ENCODE measurements at regions not wholly inside any gene's neighbourhood (a gene's known extent, or its start where the extent isn't known, plus 50 kb on each side); places are given as distances from the start of the nearest gene placed in this dataset.
"Not testable (repeated sequence)": the region's sequence is repeated elsewhere in the genome, so short reads cannot be mapped to it uniquely, and the experiment has no call there.

DNA sequence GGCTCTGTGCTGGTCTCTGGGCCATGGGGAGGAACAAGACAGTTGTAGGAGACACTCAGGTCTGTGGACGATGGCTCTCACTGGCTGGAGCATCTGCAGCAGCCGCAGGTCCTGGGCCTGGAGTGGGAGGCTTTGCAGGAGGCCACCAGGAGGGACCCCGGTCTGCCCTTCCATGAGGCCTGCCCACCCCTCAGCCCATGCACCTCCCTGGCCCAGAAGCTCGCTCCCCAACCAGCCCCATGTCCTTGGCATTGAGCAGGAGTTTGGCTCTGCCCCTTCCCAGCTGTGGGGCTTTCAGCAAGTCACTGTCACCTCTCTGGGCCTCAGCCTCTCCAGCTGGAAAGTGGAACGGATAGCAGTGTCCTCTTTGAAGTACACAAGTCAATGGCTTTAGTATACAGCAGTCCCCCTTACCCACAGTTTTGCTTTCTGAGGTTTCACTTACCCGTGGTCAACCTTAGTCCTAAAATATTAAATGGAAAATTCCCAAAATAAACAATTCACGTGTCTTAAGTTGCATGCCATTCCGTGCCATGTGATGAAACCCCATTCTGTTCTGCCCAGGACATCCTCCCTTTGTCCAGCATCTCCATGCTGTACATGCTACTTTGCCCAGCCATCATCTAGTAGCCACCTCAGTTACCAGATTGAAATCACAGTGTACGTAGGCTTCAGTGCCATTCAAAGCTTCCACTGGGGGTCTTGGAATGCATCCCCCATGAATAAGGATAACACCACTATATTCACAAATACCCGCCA is 104.0 kb downstream of the CPZ start:
- no peak for DNase-seq

DNA sequence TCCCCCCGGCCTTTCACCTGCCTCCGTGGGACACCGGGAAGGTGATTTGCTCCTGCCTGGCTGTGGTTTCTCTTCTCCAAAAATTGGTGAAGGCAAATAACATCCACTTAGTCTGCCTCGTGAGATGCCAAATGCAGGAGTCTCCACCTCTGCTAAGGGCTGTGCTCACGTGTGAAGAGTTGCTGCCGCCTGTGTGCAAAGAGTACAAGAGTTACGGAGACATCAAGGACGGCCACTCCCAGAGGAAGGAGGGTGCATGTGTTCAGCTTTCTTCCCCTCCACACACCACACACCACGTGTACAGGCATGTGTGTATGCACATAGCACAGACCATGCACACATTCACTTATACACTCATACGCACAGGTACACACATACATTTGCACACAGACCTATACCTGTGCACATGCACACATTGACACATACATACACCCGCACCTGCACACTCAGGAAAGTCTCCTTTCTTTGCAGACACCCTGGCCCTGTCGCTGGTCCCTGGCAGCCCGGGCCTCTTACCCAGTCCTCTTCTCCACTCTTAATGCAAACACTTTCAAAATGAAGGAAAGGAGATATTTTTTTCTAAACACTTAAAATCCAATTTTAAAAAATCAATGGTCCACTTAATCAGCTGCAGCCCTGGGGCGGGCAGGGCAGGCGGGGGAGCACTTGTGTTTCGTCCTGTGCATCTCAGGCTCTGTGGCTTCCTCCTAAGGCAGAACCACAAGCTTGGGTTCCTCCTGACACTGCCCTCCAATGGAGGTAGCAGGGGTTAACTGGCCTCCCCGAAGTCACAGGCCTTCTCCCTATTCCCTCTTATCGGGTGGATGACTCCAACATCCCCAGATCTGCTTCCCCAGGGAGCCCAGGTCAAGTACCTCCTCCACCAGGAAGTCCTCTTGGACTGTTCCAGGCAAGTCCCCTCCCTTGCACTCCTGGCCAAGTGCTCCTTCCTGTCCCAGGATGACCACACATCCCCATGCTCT is 103.0 kb downstream of the CPZ start:
- DNase-seq = no peak

DNA sequence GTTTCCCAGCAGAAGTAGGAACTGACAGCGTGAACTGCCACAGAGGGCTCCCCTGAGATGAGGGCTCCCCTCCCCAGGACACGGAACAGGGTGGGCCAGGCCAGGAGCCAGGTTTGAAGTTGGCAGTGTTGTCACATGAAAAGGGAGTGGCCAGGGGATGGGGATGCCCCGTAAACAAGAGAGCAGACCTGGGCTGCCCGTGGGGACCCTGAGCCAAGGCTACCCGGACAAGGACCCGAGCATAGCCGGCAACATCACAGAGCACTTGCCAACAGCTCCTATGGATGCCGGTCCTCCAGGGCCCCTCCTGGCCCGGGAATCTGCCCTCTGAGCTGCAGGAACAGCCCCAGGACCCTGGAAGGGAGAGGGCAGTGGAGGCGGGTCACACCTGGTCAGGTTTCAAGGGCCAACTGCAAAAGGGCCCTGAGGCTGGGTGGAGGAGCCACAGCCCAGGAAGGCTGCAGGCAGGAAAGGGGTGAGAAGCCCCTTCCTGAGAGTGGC is 102.1 kb downstream of the CPZ start:
- DNase-seq = no peak

DNA sequence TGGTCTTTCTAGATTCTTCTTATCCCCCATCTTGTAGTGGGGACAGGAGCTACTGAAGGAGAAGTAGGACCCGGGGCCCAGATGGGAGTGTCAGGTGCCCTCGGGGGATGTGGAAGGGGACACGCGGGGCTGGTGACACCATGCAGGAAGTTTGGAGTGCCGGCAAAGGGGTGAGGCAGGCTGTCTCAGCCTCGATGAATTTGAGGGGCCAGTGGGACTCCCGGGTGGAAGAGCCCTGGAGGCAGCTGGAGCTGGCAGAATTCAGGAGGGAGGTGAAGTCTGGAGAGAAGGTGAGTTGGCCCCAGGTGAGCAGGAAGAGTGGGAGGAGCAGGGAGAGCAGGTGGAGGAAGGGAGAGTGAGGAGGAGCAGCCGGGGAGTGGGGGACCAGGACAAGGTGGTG is 101.7 kb downstream of the CPZ start:
- no peak for DNase-seq

DNA sequence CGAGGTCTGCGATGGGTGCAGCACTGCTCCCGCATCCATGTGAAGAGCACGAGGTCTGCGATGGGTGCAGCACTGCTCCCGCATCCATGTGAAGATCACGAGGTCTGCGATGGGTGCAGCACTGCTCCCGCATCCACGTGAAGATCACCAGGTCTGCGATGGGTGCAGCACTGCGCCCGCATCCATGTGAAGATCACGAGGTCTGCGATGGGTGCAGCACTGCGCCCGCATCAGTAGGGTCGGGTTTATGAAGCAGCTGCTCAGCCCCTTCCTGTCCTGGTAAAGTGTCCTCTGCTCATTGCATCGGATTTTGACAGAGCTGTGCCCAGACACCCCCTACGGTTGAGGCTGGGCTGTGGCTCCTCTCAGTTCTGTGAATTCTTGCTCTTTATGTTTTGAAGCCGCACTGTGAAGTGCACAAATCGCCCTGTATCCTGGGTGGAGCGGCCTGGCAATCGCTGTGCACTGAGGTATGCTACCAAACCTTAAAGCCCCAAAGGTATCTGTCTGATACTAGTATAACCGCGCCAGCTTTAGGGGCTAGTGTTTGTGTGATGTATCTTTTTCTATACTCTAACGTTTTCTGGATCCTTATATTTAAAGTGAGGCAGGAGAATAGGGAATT is 98.7 kb downstream of the CPZ start:
- no peak for DNase-seq

DNA sequence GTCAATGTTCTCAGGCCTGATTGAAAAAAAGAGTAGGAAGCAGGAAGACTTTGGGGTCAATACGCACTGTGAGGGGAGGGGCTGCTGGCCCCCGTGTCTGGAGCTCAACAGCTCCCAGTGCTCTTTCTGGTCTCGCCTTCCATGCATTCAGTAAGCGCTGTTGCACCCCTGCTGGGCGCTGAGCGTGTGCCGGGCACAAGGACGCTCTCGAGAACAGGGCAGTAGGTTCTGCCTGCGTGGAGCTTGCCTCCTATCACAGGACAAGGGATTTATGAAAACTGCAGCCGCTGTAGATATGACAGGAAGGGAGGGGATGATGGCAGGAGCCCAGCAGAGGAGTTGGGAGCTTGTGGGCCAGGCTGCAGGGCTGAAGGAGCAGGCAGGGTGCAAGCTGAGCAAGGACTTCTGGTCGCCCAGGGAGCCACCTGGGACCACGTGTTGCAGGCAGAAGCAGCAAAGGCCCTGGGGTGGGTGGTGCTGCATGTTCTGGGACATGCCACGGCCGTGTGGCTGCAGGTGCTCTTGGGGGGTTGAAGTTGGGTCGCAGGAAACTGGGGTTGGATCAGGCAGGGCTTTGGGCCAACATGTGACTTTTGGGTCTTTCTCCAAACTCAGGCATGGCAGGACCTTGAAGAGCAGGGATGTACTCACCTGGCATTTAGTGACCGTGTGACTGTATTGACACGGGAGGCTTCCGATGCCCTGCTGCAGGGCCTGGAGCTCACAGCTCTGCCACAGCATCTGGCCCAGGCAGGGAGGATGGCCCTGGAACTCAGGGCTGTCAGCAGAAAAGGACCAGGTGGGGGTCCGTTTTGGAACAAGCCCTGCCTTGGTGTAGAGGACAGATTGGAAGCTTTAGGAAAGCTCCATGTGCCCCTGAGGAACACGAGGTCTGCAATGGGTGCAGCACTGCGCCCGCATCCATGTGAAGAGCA is 97.9 kb downstream of the CPZ start:
- DNase-seq = no peak

DNA sequence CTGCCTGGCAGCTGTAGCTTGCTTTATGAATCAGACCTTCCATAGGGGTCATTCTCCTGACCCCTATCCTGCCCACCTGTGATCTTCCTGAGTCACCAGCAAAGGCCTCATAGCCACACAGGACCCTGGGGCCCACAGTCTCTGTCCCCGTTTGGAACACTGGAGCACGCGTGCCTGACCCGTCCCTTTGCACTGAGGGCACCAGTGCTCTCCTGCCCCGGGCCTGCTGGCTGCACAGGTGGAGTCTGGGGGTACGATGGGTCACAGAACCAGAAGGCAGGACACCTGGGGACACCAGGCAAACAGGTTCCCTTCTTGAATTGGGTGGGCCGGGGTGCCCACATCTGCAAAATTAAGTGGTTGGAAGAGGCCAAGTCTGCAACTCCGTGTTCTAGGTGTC is 97.2 kb downstream of the CPZ start:
- DNase-seq = no peak

DNA sequence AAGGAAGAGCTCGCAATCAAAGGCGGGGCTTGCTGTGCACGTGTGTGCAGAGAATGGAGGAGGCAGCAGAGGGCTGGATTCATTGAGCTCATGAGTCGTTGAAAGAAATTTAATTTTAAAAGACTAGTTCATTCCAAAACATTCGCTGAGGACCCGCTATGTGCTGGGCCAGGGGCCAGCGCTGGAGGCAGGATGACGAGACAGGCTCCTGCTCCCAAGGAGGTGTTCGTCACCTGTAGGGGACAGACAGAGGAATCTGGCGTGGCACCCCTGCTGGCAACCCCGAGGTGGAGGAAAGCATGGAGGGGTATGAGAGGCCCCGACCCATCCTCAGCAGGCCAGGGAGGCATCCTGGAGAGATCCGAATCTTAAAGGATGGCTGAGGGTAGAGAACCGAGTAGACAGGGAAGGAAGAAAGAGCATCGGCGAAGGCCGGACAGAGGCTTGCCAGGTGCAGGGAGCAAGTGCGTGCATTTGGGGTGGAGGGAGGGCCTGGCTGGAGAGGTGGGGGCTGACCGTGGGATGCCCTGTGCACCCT is 96.4 kb downstream of the CPZ start:
- no peak for DNase-seq

DNA sequence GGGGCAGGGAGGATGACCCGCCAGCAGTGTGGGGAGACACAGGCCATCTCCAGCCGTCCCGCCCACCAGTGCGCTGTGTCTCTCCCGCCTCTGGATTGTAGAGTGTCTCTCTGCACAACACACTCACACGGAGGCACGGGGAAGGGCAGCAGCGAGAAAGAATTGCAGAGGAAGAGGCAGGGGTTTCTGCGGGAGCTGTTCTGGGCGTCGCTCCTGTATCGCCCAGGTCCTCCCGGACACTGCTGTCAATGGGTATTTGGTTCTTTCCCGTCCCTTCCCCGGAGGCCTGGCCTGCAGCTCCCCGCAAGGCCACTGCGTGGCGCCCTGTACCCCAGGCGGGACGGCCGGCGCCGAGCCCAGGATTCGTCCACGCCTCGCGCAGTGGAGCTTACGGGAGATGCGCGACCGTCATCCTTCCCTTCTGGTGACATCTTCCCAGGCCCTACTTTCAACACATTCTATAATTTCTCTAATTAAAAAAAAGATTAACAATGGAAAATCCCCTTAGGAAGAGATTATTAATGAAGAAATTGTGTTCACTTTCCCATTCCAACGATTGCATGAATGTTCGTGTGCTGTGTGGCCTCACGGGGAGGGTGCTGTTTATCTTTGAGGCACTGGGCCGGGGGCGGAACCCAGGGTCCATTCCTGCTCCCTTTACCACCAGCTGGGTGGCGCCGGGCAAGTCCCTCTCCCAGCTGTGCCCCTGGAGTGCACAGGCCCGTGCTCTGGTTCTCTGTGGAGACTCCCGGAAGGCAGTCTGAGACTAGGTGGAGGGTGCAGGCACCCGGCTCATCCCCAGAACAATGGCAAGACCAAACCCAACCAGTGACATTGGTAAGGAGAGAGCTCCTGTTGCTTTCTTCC is 95.7 kb downstream of the CPZ start:
- peak; percentile 63 for DNase-seq

DNA sequence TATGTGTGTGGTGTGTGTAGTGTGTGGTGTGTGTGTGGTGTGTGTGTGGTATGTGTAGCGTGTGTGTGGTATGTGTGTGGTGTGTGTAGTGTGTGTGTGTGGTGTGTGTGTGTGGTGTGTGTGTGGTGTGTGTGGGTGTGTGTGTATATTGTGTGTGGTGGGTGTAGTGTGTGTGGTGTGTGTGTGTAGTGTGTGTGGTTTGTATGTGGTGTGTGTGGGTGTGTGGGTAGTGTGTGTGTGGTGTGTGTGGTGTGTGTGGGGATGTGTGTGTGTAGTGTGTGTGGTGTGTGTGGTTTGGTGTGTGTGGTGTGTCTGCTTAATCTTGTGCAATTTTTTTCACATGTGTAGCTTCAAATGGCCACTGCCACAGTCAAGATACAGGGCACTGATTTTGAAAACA is 94.5 kb downstream of the CPZ start:
- no peak for DNase-seq

DNA sequence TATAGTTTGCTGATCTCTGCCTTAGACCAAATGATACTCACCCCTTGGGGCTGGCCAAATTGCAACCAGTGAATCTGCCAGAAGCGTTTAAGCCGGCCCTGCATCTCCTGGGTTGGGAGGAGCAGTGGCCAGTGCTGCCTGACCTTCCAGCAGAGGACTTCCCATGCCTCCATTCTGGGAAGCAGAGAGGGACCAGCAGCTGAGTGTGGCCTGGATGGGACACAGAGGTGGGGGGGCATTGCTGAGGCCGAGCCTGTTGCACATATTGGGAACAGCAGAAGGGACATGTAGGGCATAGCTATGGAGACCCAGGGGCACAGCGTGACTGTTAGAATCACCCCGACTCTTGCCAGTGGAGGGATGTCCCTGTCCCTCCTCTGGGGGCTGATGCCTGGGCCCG is 93.3 kb downstream of the CPZ start:
- DNase-seq = no peak

DNA sequence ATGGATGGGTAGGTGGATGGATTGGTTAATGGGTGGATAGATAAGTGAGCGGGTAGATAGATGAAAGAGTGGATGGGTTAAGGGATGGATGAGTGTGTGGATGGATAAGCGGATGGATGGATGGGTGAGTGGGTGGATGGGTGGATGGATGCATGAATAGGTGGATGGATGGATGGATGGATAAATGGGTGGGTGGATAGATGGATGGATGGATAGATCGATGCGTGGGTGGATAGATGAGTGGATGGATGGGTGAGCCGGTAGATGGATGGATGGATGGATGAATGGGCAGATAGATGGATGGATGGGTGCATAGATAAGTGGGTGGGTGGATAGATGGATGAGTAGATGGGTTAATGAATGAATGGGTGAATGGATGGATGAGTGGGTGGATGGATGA is 90.9 kb downstream of the CPZ start:
- DNase-seq = no peak

DNA sequence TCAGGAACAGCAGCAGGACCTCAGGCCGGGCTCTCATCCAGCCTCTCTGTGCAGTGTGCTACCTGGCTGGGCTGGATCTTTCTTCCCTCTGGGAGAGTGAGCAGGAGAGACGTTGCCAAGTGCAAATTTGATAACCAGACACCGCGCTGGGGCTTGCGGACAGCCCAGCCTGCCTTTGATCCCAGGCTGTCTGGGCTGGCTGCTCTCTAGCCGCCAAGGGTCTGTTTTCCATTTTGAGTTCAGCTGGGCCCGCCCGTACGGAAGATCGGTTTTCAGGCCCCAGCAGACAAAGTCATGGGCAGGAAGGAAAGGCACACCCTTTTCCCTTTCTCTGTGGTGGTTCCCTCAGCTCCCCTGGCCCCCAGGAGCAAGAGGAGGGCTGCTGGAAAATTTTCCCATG is 90.2 kb downstream of the CPZ start:
- DNase-seq = no peak

DNA sequence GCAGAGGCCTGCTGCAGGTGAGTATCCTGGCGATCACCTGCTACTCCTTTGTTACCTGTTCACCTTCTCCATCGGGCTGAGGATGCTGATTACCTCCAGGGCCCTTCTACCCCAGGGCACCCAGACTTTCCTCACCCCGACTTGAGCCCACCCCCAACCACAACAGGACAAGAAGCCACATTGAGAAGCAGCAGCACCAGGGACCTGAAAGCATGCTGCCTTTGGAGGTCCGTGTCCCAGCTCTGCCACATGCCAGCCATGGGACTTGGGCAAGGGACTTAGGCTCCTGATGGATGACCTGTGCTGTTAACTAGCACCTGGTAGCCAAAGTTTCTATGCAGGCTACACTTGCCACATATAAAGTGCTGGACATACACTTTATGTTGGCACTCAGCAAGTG is 89.7 kb downstream of the CPZ start:
- DNase-seq = no peak

DNA sequence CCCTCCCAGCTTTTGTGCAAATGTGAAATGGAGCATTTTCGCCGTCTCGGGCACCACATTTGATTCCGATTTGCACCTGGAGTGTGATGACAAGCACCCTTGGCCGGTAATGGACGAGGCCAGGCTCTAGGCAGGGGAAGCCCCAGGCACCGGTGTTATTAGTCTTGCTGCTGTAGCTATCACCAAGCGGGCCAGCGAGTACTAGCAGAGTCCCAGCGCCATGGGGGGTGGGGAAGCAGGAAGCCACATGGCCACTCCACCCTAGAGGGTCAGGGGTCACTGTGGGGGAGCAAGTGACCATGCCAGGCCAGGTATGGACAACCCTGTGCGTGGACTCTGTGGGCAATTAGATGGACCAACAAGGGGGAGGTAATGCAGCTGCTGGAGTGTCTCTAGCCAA is 88.8 kb downstream of the CPZ start:
- DNase-seq = no peak

DNA sequence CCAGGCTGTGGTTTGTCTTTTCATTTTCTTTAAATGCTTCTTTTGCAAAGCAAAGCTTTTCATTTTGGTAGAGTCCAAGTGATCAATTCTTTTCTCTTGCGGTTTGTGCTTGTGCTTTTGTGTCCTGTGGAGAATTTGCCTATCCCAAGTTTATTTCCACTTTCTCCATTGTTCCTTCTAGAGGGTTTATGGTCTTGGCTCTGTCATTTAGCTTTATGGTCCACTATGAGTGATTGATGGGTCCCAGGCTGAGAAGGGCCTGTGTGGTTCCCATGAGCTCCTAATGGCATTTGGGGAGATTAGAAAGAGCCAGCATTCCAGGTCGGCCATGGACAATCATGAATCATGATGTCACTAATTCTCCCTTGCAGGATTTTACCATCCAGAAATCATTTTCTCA is 86.5 kb downstream of the CPZ start:
- DNase-seq = no peak

DNA sequence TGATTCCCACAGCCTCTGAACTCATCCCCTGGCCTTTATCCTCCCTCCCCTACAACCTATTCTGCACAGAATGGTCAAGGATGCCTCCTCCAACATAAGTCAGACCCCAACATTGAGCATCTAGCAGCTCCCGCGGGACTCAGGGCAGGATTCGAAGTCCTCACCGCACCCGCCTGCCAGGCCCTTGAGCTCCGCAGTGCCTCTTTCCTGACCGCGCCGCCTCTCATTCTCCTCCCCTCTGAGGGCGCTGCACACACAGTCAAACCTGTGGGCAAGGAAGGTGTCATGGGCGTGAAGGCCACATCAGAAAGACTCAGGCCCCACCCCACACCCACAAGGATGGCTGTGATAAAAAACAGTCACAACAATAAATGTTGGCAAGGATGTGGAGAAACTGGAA is 84.1 kb downstream of the CPZ start:
- no peak for DNase-seq

DNA sequence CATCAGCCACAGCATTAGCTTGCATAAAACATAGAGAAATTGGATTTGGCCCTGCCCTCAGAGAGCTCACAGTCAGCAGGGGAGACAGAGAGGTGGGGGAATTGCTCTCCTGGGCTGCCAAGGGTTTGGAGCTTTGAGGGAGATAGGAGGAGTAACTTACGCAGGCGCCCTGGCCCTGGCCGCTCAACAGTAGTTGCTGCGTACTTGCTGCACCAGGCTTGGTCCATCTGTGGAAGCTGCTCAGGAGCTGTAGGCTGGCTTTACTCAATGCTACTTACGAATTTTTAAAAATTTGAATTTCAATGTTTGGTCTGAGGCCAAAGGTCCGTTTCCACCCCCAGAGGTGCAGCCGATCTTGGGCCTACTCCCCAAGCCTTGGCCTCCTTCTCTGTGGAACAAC is 83.3 kb downstream of the CPZ start:
- no peak for DNase-seq

DNA sequence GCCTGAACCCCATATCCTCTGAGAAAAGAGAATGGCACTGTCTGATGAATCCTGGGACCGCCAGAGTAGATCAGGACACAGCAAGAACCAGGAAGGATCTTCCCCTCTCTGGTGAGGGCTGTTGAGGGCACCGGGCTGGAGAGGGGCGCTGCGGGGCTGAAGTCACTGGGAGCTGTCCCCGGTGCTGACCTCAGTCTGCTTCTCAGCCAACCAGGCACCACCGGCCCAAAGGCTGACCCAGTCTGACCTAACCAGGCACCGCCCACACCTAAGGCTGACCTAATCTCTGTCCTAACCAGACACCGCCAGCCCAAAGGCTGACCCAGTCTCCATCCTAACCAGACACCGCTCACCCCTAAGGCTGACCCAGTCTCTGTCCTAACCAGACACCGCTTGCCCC is 82.8 kb downstream of the CPZ start:
- DNase-seq = peak; percentile 64

DNA sequence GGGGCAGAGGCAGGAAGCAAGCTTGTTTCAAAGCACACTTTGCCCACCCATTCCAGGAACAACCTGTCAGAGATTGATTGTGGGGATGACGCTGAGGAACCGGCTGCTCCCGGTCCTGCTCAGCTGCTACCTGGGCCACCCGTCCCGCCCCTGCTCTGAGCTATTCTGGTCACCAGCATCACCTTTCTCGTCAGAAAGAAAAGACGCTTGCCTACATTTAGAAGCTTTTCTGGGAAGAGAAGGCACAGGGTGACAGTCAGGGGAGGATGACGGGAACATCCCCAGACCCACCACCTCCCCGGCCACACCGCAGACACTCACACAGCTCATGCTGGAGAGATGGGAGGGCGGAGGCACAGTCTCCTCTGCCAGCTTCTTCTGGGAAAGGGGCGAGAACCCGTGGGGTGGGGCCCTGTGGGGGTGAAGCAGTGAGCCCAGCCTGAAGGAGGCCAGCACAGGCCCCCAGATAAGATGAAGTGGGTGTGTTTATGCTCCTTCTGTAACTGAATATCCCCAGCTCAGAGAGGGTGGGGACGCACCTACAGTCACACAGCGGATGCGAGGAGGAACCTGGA is 81.8 kb downstream of the CPZ start:
- no peak for DNase-seq

DNA sequence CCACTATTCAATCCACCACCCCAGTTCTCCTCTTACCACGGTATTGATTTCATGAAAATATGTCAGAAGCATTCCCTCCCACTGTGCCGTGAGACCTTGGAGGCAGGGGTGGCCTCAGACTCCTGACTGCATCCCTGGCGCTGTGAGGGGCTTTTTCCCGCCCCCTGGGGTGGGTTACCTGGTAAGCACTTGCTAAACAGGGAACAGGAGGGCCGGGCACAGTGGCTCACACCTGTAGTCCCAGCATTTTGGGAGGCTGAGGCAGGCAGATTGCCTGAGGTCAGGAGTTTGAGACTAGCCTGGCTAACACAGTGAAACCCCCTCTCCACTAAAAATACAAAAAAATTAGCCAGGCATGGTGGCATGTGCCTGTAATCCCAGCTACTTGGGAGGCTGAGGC is 80.5 kb downstream of the CPZ start:
- DNase-seq = not testable (repeated sequence)

Measured in hematopoietic multipotent progenitor cell treated with erythropoietin and hydrocortisone succinate and interleukin-3 and kit ligand, for 4 days (in vitro differentiated cells).